NCI-H524 (cell line): ENCODE measurements at regions not wholly inside any gene's neighbourhood (a gene's known extent, or its start where the extent isn't known, plus 50 kb on each side); places are given as distances from the start of the nearest gene placed in this dataset.
A peak's percentile ranks its signal among the peaks of the same experiment; 100 is the strongest.

Experiments
- DNase-seq, 2 experiments: peaks; one replicate each; lab custom pipeline; 2025; lab: John Stamatoyannopoulos, UW

- DNase-seq = no peak
Observed at GRCh38 chr1:29511436-29511835, 275.1 kb downstream of the PTPRU start.

GRCh38 chr1:29508458-29509107 lies 272.3 kb downstream of the PTPRU start:
- DNase-seq = no peak

GRCh38 chr1:29506678-29507225 lies 270.4 kb downstream of the PTPRU start:
- DNase-seq = peak in 1 of 2 experiments; percentile 76

GRCh38 chr1:29505532-29506220 lies 269.4 kb downstream of the PTPRU start:
- peak; percentile 39 to 77 for DNase-seq

- DNase-seq = no peak
Observed at GRCh38 chr1:29504709-29505410, 268.5 kb downstream of the PTPRU start.

GRCh38 chr1:29504196-29504595 lies 267.9 kb downstream of the PTPRU start:
- no peak for DNase-seq

GRCh38 chr1:29502911-29503840 lies 266.9 kb downstream of the PTPRU start:
- DNase-seq = peak; percentile 91 to 96

GRCh38 chr1:29502225-29502910 lies 266.0 kb downstream of the PTPRU start:
- no peak for DNase-seq

- no peak for DNase-seq
Observed at GRCh38 chr1:29501227-29501976, 265.1 kb downstream of the PTPRU start.

GRCh38 chr1:29500651-29501050 lies 264.3 kb downstream of the PTPRU start:
- DNase-seq = no peak

GRCh38 chr1:29500041-29500440 lies 263.7 kb downstream of the PTPRU start:
- DNase-seq = no peak

- DNase-seq = no peak
Observed at GRCh38 chr1:29499104-29499650, 262.9 kb downstream of the PTPRU start.

- DNase-seq = no peak
Observed at GRCh38 chr1:29498126-29499103, 262.1 kb downstream of the PTPRU start.

GRCh38 chr1:29497395-29498125 lies 261.2 kb downstream of the PTPRU start:
- no peak for DNase-seq

GRCh38 chr1:29496701-29497100 lies 260.4 kb downstream of the PTPRU start:
- no peak for DNase-seq

GRCh38 chr1:29490204-29490934 lies 254.0 kb downstream of the PTPRU start:
- DNase-seq = peak in 1 of 2 experiments; percentile 41

- DNase-seq = no peak
Observed at GRCh38 chr1:29489471-29489870, 253.1 kb downstream of the PTPRU start.
